ENCODE measurements at regions not wholly inside any gene's neighbourhood (a gene's known extent, or its start where the extent isn't known, plus 50 kb on each side); places are given as distances from the start of the nearest gene placed in this dataset.

DNA sequence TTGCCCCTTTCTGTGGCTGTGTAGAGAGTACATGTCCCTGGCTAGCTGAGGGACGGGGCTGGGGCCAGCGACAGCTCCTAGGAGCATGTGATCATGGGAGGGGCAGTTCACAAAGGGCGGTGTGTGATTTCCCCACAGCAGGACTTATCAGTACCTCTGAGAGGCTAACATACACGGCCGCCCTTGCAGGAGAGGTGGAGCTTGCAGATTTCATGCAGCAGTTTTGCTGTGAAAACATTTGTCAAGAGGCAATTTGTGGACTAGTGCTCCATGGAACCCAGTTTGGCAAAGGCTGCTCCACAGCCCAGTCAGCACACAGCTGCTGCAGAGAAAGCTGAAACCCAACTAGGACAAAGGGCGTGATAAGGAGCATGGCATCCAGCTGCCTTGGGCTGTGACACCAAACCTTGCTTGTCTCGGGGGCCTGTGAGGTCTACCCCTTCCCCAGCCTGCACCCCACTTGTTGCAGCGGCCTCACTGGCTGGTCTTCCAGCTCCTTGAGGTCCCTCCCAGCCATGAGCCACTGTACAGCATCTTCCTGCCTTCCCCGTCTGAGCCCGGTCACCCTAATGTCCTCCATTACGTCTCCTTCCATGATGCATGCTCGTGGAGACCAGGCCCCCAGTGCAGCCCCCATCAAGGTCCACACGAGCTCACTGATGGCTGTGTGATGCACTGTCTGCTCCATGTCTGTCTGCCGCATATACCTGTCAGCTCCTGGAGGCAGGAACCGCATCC is 121.4 kb upstream of the HDAC4 start:
- H2AFZ ChIP-seq (ENCODE audit: control insufficient read depth, low read length): no peak overlapping the region
- H3K36me3 ChIP-seq (ENCODE audit: control insufficient read depth in 2 of 2, extremely low read depth in 1 of 2, insufficient read depth in 2 of 2, low read length in 2 of 2): no peaks in the 10 kb centered on the region
- no peak overlapping the region for H3K4me2 ChIP-seq (ENCODE audit: control insufficient read depth, extremely low read depth, insufficient read depth, low read depth, low read length)
- H3K9me3 ChIP-seq (ENCODE audit: control insufficient read depth, low read depth, low read length): peaks cover 2% of the 10 kb centered on the region
- H3K9ac ChIP-seq (ENCODE audit: control insufficient read depth, extremely low read depth, insufficient read depth, low read length): no peak overlapping the region
- FAIRE-seq: no peak
- no peaks in the 10 kb centered on the region for H3K27me3 ChIP-seq (ENCODE audit: control insufficient read depth, extremely low read depth, insufficient read depth, low read length)
- H3K4me3 ChIP-seq (ENCODE audit: control insufficient read depth in 2 of 3, extremely low read depth in 1 of 3, insufficient read depth in 2 of 3, low read depth in 1 of 3, low read length in 3 of 3): no peak overlapping the region
- DNase-seq (ENCODE audit: low read depth, low spot score): no peak
- H4K20me1 ChIP-seq (ENCODE audit: control insufficient read depth, extremely low read depth, insufficient read depth, low read length): no peaks in the 10 kb centered on the region
- H3K4me1 ChIP-seq (ENCODE audit: control insufficient read depth, extremely low read depth, insufficient read depth, low read length): no peaks in the 10 kb centered on the region
- H3K9me1 ChIP-seq (ENCODE audit: control insufficient read depth, extremely low read depth, insufficient read depth, low read length): no peaks in the 10 kb centered on the region
- dilution Hi-C loops (cut with MboI; ENCODE audit: extremely low pct_ligation_motif_present, low sequenced_read_pairs): no loop called here
- TF ChIP-seq, protein P1, sequence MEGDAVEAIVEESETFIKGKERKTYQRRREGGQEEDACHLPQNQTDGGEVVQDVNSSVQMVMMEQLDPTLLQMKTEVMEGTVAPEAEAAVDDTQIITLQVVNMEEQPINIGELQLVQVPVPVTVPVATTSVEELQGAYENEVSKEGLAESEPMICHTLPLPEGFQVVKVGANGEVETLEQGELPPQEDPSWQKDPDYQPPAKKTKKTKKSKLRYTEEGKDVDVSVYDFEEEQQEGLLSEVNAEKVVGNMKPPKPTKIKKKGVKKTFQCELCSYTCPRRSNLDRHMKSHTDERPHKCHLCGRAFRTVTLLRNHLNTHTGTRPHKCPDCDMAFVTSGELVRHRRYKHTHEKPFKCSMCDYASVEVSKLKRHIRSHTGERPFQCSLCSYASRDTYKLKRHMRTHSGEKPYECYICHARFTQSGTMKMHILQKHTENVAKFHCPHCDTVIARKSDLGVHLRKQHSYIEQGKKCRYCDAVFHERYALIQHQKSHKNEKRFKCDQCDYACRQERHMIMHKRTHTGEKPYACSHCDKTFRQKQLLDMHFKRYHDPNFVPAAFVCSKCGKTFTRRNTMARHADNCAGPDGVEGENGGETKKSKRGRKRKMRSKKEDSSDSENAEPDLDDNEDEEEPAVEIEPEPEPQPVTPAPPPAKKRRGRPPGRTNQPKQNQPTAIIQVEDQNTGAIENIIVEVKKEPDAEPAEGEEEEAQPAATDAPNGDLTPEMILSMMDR (optimal IDR thresholded peaks at IDR 0.05 in 1 of 3, IDR thresholded peaks at IDR 0.05 in 1 of 3, conservative IDR thresholded peaks at IDR 0.05 in 1 of 3; ENCODE audit: extremely low read depth in 1 of 3, insufficient read depth in 2 of 3, low read length in 3 of 3): no peak
- TF ChIP-seq EZH2 (IDR thresholded peaks at IDR 0.05; ENCODE audit: low read length): no peak
- no peak overlapping the region for H3K27ac ChIP-seq (ENCODE audit: control insufficient read depth, insufficient read depth, low read length)
- H3K79me2 ChIP-seq (ENCODE audit: control insufficient read depth, insufficient read depth, low read length): no peaks in the 10 kb centered on the region

DNA sequence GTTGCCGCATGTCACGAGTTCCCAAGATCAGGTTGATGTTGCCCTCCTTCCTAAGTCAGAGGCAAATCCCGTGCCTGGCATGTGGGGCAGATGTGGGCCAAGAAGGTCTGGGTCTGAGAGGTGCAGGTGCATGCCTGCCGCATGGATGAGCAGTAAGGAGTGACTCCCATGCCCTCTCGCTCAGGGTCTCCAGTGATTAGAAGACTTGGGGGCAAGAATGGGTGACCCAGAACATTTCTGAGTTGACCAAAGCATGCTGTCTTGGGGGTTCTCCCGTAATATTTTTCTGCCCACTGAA is 120.6 kb upstream of the HDAC4 start:
- H3K4me1 ChIP-seq (ENCODE audit: control insufficient read depth, extremely low read depth, insufficient read depth, low read length): no peaks in the 10 kb centered on the region
- H3K4me2 ChIP-seq (ENCODE audit: control insufficient read depth, extremely low read depth, insufficient read depth, low read depth, low read length): no peak overlapping the region
- dilution Hi-C loops (cut with MboI; ENCODE audit: extremely low pct_ligation_motif_present, low sequenced_read_pairs): no loop called here
- no peak for DNase-seq (ENCODE audit: low read depth, low spot score)
- no peak overlapping the region for H3K9ac ChIP-seq (ENCODE audit: control insufficient read depth, extremely low read depth, insufficient read depth, low read length)
- no peak for FAIRE-seq
- H2AFZ ChIP-seq (ENCODE audit: control insufficient read depth, low read length): no peak overlapping the region
- H3K9me3 ChIP-seq (ENCODE audit: control insufficient read depth, low read depth, low read length): no peaks in the 10 kb centered on the region
- no peaks in the 10 kb centered on the region for H3K9me1 ChIP-seq (ENCODE audit: control insufficient read depth, extremely low read depth, insufficient read depth, low read length)
- TF ChIP-seq, protein P1 (optimal IDR thresholded peaks at IDR 0.05 in 1 of 3, IDR thresholded peaks at IDR 0.05 in 1 of 3, conservative IDR thresholded peaks at IDR 0.05 in 1 of 3; ENCODE audit: extremely low read depth in 1 of 3, insufficient read depth in 2 of 3, low read length in 3 of 3): no peak
- TF ChIP-seq EZH2 (IDR thresholded peaks at IDR 0.05; ENCODE audit: low read length): no peak
- no peaks in the 10 kb centered on the region for H3K79me2 ChIP-seq (ENCODE audit: control insufficient read depth, insufficient read depth, low read length)
- no peaks in the 10 kb centered on the region for H3K27me3 ChIP-seq (ENCODE audit: control insufficient read depth, extremely low read depth, insufficient read depth, low read length)
- H3K27ac ChIP-seq (ENCODE audit: control insufficient read depth, insufficient read depth, low read length): no peak overlapping the region
- no peaks in the 10 kb centered on the region for H4K20me1 ChIP-seq (ENCODE audit: control insufficient read depth, extremely low read depth, insufficient read depth, low read length)
- no peaks in the 10 kb centered on the region for H3K36me3 ChIP-seq (ENCODE audit: control insufficient read depth in 2 of 2, extremely low read depth in 1 of 2, insufficient read depth in 2 of 2, low read length in 2 of 2)
- H3K4me3 ChIP-seq (ENCODE audit: control insufficient read depth in 2 of 3, extremely low read depth in 1 of 3, insufficient read depth in 2 of 3, low read depth in 1 of 3, low read length in 3 of 3): no peak overlapping the region

Data from keratinocyte (primary cell).